ENCODE measurements at regions not wholly inside any gene's neighbourhood (a gene's known extent, or its start where the extent isn't known, plus 50 kb on each side); places are given as distances from the start of the nearest gene placed in this dataset.
"Not testable (repeated sequence)": the region's sequence is repeated elsewhere in the genome, so short reads cannot be mapped to it uniquely, and the experiment has no call there.

GRCh38 chr3:82572721-82573120 lies 811.3 kb upstream of the GBE1 start:
- DNase-seq (ENCODE audit: low read depth), result no peak

DNA sequence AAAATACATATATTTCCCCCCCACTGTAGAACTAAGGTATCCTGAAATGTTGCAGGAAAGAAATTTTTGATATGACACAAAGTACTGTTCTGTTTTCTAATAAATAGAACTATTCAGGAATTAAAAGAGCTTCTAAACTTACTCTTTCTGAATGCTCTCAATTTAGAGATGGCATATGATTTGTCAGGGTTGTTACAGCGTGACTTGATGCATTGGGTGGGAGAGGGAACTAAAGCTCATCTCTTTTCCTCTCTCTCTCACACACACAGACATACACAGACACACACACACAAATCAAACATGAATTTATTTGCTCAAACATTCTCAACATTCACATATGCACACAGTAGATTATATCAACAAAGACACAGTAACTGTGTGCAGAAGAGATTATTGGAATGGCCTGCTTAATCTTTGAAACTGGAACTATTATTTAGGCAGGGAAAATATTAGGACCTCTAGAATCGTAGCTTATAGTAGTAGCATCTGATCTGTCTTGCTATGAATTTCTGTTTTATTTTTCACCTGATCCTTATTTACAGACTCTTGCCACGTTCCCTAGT lies 807.4 kb upstream of the GBE1 start:
- no peak overlapping the region for H3K4me3 ChIP-seq (ENCODE audit: low read depth, low read length)
- DNase-seq (ENCODE audit: low read depth), result no peak

More at GRCh38 chr3:82572721-82573120, 811.3 kb upstream of the GBE1 start:
- H3K4me3 ChIP-seq (ENCODE audit: low read depth, low read length), result no peak overlapping the region

DNA sequence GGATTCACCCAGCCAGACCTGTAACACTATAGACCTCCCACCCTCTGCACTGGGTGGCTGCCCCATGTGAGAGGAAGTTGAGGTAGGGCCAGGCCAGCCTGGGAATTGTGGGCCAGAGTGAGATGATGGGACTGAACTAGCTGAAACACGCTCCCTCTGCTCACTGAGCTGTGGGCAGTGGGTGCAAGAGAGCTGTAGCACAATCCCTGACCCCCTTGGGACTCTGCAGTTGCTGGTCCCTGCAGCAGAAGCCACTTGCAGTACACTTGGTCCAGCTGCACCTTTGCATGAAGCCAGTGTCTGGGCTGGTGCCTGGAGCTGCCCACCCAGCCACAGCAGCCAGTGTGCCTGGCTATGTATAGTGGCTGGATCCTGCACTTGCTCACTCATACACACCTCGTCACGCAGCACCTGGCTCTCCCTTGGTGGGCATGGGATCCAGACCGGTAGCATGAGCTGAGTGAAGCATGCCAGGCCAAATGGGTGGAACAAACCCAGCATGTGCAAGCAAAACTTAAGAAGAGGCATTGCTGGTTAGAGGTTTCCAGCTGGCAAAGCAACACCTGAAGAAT lies 805.7 kb upstream of the GBE1 start:
- DNase-seq (ENCODE audit: low read depth), result no peak
- no peak overlapping the region for H3K4me3 ChIP-seq (ENCODE audit: low read depth, low read length)

GRCh38 chr3:82562896-82563295 lies 801.5 kb upstream of the GBE1 start:
- no peak for DNase-seq (ENCODE audit: low read depth)

GRCh38 chr3:82561784-82562183 lies 800.3 kb upstream of the GBE1 start:
- no peak overlapping the region for H3K4me3 ChIP-seq (ENCODE audit: low read depth, low read length)

More at GRCh38 chr3:82562896-82563295, 801.5 kb upstream of the GBE1 start:
- no peak overlapping the region for H3K4me3 ChIP-seq (ENCODE audit: low read depth, low read length)

DNA sequence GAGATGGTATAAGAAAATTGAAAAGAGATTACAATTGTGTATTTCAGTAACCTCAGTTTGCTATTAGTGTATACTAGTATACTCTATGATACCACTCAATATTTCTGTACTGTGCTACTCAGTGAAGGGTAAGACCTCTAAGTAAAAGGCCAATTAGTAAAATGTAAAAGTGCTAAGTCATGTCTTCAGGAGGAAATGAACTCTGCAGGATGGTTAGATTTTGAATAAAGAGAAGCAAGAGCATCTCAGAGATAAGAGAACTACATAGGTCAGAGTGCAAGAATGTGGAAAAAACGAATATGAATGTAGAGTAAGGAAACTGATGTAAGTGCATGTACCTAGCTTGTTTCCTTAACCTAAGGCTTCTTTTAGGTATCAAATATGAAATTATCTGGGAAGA lies 796.6 kb upstream of the GBE1 start:
- no peak for DNase-seq (ENCODE audit: low read depth)
- H3K4me3 ChIP-seq (ENCODE audit: low read depth, low read length), result no peak overlapping the region

More at GRCh38 chr3:82561784-82562183, 800.3 kb upstream of the GBE1 start:
- DNase-seq (ENCODE audit: low read depth), result no peak

- no peak overlapping the region for H3K4me3 ChIP-seq (ENCODE audit: low read depth, low read length)
- DNase-seq (ENCODE audit: low read depth), result no peak
These were observed 794.7 kb upstream of the GBE1 start for GRCh38 chr3:82556113-82556512.

DNA sequence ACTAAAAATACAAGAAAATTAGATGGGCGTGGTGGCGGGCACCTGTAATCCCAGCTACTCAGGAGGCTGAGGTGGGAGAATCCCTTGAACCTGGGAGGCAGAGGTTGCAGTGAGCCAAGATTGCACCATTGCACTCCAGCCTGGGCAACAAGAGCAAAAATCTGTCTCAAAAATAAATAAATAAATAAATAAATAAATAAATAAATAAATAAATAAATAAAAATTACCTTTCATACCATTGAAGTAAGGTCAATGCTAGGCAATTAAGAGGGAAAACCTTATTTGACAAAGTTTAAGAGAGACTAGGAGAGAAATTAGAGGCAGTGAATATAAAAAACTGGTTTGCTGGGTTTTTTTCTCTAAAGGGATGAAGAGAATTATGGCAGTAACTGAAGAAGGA lies 781.1 kb upstream of the GBE1 start:
- not testable (repeated sequence) for H3K4me3 ChIP-seq (ENCODE audit: low read depth, low read length); DNase-seq (ENCODE audit: low read depth)

DNA sequence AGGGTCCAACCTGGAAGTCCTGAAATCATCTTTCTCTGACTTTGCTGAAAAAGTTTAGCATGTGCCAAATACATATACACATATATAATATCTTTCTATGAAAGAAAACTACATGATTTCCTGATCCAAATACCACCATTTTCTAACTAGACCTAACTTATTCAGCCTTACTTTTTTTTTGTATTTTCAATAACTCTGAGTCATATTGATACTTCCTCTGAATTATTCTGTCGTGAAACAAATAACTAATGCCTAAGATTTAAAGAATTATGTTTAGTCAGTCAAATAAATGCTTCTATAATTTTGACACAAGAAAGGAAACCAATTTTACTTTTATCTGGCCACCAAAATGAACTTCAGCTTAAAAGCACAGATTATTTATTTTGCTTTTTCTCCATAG lies 760.2 kb upstream of the GBE1 start:
- no peak overlapping the region for H3K4me3 ChIP-seq (ENCODE audit: low read depth, low read length)
- DNase-seq (ENCODE audit: low read depth), result no peak

DNA sequence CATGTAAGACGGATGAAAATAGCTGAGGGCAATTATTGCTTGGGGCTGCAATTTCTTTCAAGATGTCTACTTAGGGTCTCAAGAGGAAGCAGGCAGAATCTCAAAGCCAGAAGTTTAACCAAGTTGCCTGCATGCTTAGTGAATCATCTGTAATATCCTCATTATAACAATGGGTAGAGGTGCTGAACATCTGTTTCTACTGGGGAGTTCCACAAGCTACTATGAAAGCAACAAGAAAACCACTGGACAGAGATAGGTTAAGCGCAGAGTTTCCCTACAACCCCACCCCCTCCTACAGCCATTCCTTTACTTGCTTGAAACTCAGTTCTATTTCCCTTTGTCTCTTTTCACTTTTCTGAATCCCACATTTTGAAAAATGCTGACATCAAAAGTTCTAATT lies 759.4 kb upstream of the GBE1 start:
- no peak overlapping the region for H3K4me3 ChIP-seq (ENCODE audit: low read depth, low read length)
- DNase-seq (ENCODE audit: low read depth), result no peak

DNA sequence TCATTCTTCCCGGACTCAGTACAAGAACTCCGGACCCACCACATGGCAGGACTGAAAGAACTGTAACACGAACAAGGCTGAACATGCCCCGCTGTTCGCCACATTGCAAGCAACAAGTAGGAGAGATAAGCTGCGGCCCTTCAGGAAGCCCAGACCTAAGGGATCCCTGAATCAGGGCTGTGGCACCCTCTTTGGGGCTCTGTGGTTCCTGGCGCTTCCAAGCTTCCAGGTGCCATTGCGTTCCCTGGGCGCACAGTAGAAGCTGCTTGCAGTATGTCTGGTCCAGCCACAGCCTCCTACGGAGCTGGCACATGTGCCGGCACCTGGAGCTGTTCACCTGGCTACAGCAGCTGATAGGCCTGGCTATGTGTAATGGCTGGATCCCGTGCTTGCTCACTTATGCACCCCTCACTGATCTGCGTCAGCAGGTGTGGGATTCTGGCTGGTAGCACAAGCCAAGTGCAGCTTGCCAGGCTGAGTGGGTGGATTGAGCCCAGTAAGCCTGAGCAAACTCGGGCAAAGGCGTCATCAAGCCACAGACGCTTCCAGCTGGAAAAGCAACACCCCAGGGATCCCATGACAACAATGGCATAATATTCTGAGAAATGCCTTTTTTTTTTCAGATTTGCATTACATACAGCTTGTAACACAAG lies 748.6 kb upstream of the GBE1 start:
- H3K4me3 ChIP-seq (ENCODE audit: low read depth, low read length), result no peak overlapping the region
- no peak for DNase-seq (ENCODE audit: low read depth)

DNA sequence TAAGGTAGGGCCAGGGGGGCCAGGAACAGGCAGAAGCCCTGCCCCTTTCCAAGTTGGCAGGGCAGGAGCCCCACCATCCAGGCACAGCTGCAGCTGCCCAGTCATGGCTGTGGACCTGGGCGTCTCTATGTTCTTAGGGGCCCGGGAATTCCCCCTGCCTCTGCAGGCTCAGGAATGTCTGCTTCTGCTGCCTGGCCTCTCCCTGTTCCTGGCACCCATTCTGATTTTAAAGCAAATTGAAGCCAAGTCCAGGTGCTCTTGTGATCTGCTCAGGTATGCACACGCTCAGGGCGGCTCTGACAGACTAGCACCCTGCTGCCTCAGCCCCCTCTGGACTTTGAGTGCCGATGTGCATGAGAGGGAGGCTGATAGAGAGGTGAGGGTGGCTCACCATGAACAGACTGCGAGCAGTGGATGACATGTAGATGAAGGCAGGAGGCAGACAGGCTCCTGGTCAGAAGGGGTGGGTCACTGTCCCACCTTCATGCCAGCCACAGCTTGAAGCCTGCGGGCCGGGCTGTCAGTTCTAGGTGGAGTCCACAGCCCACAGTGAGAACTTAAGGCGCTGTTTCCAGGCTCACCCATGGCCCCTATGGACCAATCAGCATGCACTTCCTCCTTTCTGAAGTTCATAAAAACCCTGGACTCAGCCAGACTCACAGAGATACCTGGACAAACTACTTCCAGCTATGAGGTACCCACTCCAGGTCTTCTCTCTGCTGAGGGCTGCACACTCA lies 747.8 kb upstream of the GBE1 start:
- no peak for DNase-seq (ENCODE audit: low read depth)
- H3K4me3 ChIP-seq (ENCODE audit: low read depth, low read length), result no peak overlapping the region

- no peak overlapping the region for H3K4me3 ChIP-seq (ENCODE audit: low read depth, low read length)
- no peak for DNase-seq (ENCODE audit: low read depth)
These were observed 744.8 kb upstream of the GBE1 start for GRCh38 chr3:82506204-82506603.

- no peak for DNase-seq (ENCODE audit: low read depth)
These were observed 743.8 kb upstream of the GBE1 start for GRCh38 chr3:82505079-82505756.

DNA sequence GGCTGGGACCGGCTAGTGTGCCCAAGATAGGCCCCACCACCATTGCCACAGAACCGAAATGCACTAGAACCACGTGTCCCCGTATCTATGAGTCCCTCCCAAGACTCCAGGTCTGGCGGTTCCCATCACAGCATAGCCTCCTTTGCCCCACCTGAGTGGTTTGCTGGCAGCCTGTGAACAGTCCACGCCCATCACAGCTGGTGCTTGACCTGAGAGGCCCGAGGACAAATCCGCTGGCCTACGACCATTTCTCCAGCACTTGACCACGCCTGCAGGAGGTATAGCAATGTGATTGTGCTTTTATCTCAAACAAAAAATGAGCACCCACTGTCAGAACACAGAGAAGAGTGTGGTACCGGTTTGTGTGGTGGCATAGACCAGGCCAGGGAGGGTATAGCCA lies 736.7 kb upstream of the GBE1 start:
- H3K4me3 ChIP-seq (ENCODE audit: low read depth, low read length), result no peak overlapping the region
- no peak for DNase-seq (ENCODE audit: low read depth)

More at GRCh38 chr3:82505079-82505756, 743.8 kb upstream of the GBE1 start:
- no peak overlapping the region for H3K4me3 ChIP-seq (ENCODE audit: low read depth, low read length)

DNA sequence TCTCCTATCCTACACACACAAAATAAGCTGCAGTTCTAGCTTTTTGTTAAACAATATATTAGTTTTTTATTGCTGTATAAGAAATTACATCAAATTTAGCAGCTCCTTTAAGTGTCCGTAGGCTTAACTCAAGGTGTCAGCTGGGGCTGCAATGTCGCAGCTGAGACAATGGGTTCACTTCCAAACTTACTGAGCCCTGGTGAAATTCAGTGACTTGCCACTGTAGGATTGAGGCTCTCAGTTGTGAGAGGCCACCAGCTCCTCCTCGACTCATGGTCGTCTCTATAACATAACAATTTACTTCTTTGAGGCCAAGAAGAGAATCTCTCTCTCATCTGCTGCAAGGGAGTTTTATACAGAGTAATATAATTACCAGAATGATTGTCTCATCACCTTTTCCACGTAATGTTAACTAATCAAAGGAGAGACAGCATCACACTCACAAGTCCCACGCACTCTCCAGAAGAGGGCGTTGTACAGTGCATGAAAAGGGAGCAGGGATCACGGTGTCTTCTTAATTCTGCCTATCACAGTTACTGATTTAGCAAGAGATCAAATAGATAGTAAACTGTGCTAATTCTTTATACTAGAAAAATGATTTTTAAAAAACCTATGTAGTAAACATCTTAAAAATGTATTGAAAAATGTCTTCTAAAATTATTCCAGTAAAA lies 735.6 kb upstream of the GBE1 start:
- DNase-seq (ENCODE audit: low read depth), result no peak
- H3K4me3 ChIP-seq (ENCODE audit: low read depth, low read length), result no peak overlapping the region

- no peak for DNase-seq (ENCODE audit: low read depth)
- H3K4me3 ChIP-seq (ENCODE audit: low read depth, low read length), result no peak overlapping the region
These were observed 734.2 kb upstream of the GBE1 start for GRCh38 chr3:82495655-82496054.

DNA sequence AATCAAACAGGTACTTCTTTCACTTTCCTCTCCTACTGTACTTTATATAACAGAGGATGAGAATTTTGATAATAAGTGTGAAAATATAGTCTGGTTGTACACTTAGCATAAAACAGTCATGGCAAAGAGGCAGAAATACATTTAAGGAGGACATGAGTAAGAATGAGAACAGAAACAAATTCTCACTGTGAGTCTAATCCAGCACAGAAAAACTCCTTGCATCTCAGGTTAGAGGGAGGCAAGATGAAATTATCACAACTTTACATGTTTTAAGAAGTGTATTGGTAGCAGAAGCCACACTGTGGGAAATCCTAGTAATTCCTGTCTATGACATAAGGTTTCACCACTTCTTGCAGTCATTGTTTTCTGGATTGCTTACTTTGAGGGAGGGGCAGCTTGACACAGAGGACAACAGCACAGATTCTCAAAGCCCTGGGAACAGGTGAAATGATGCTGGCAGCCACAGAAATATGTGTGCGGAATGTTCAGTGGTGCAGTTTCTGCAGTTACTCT lies 733.6 kb upstream of the GBE1 start:
- DNase-seq (ENCODE audit: low read depth), result no peak
- H3K4me3 ChIP-seq (ENCODE audit: low read depth, low read length), result no peak overlapping the region

DNA sequence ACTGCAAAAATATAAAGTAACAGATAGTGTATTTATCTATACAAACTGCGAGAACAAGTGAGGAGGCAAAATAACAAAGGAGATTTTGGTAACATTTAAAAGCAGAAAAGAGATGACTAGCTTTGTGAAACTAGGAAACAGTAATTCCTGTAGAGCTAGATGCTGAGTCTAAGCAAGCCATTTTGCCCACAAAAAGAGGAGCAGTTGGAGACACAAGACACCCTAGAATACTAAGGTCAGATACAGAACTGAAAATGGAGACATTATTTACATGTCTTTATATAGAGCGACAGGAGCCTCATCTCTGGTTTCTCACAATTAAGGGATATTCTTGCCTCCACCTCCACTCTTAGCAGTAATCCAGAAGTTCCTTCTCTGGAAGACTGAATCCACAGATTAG lies 732.4 kb upstream of the GBE1 start:
- no peak overlapping the region for H3K4me3 ChIP-seq (ENCODE audit: low read depth, low read length)
- no peak for DNase-seq (ENCODE audit: low read depth)

Data from skeletal muscle cell (primary cell).